ENCODE measurements at regions not wholly inside any gene's neighbourhood (a gene's known extent, or its start where the extent isn't known, plus 50 kb on each side); places are given as distances from the start of the nearest gene placed in this dataset.
"Not testable (repeated sequence)": the region's sequence is repeated elsewhere in the genome, so short reads cannot be mapped to it uniquely, and the experiment has no call there.

GRCh38 chr17:5978496-5978895 is 91.7 kb upstream of the WSCD1 start:
- CTCF ChIA-PET = no interaction called here
- Mint-ChIP-seq H3K27me3 (ENCODE audit: unreplicated experiment) (peaks cover 91% of the 10 kb centered on the region), H3K4me3 (ENCODE audit: low read depth, unreplicated experiment) (no peak overlapping the region), H3K36me3 (ENCODE audit: insufficient read depth, unreplicated experiment) (no peaks in the 10 kb centered on the region), H3K4me1 (ENCODE audit: low read depth, unreplicated experiment) (no peaks in the 10 kb centered on the region), H3K27ac (ENCODE audit: unreplicated experiment) (no peak overlapping the region), H3K9me3 (ENCODE audit: low read depth, unreplicated experiment) (no peaks in the 10 kb centered on the region)
- no peak for DNase-seq
- intact Hi-C loops (cut with micrococcal nuclease; ENCODE audit: unreplicated experiment) = loop anchor here (10.0 kb wide), 1 partner anchor 284 kb away; no protein-coding TSS in a partner anchor
- no peak for TF ChIP-seq CTCF (IDR thresholded peaks at IDR 0.05; ENCODE audit: unreplicated experiment)
- BruUV-seq (replicated peaks) = no TSS peak

- Mint-ChIP-seq H3K4me3 (ENCODE audit: low read depth, unreplicated experiment) (no peak overlapping the region), H3K9me3 (ENCODE audit: low read depth, unreplicated experiment) (no peaks in the 10 kb centered on the region), H3K4me1 (ENCODE audit: low read depth, unreplicated experiment) (no peaks in the 10 kb centered on the region), H3K27me3 (ENCODE audit: unreplicated experiment) (peaks cover 67% of the 10 kb centered on the region), H3K27ac (ENCODE audit: unreplicated experiment) (no peak overlapping the region), H3K36me3 (ENCODE audit: insufficient read depth, unreplicated experiment) (no peaks in the 10 kb centered on the region)
- CTCF ChIA-PET = no interaction called here
- intact Hi-C loops (cut with micrococcal nuclease; ENCODE audit: unreplicated experiment) = no loop called here
- DNase-seq = no peak
- BruUV-seq (replicated peaks) = no TSS peak
- no peak for TF ChIP-seq CTCF (IDR thresholded peaks at IDR 0.05; ENCODE audit: unreplicated experiment)
Observed at GRCh38 chr17:5980941-5981340, 89.2 kb upstream of the WSCD1 start.

GRCh38 chr17:5986644-5987043 is 83.5 kb upstream of the WSCD1 start:
- Mint-ChIP-seq H3K27ac (ENCODE audit: unreplicated experiment) (no peak overlapping the region), H3K4me1 (ENCODE audit: low read depth, unreplicated experiment) (no peaks in the 10 kb centered on the region), H3K36me3 (ENCODE audit: insufficient read depth, unreplicated experiment) (no peaks in the 10 kb centered on the region), H3K4me3 (ENCODE audit: low read depth, unreplicated experiment) (no peak overlapping the region), H3K27me3 (ENCODE audit: unreplicated experiment) (peaks cover 36% of the 10 kb centered on the region), H3K9me3 (ENCODE audit: low read depth, unreplicated experiment) (no peaks in the 10 kb centered on the region)
- DNase-seq = no peak
- TF ChIP-seq CTCF (IDR thresholded peaks at IDR 0.05; ENCODE audit: unreplicated experiment) = no peak
- no TSS peak for BruUV-seq (replicated peaks)
- intact Hi-C loops (cut with micrococcal nuclease; ENCODE audit: unreplicated experiment) = no loop called here
- CTCF ChIA-PET = no interaction called here

- CTCF ChIA-PET = interaction anchor here (0.7 kb wide), 2 partner anchors 252 to 605 kb away, joined by 3 read pairs; no protein-coding TSS in a partner anchor
- Mint-ChIP-seq H3K36me3 (ENCODE audit: insufficient read depth, unreplicated experiment) (no peaks in the 10 kb centered on the region), H3K27me3 (ENCODE audit: unreplicated experiment) (peaks cover 76% of the 10 kb centered on the region), H3K4me3 (ENCODE audit: low read depth, unreplicated experiment) (no peak overlapping the region), H3K4me1 (ENCODE audit: low read depth, unreplicated experiment) (no peaks in the 10 kb centered on the region), H3K27ac (ENCODE audit: unreplicated experiment) (no peak overlapping the region), H3K9me3 (ENCODE audit: low read depth, unreplicated experiment) (no peaks in the 10 kb centered on the region)
- no TSS peak for BruUV-seq (replicated peaks)
- intact Hi-C loops (cut with micrococcal nuclease; ENCODE audit: unreplicated experiment) = no loop called here
- no peak for DNase-seq
- no peak for TF ChIP-seq CTCF (IDR thresholded peaks at IDR 0.05; ENCODE audit: unreplicated experiment)
Observed at GRCh38 chr17:6000426-6000825, 69.8 kb upstream of the WSCD1 start.

GRCh38 chr17:6003221-6003620 is 67.0 kb upstream of the WSCD1 start:
- H3K4me3 Mint-ChIP-seq (ENCODE audit: low read depth, unreplicated experiment); CTCF ChIA-PET; H3K36me3 Mint-ChIP-seq (ENCODE audit: insufficient read depth, unreplicated experiment); DNase-seq; H3K9me3 Mint-ChIP-seq (ENCODE audit: low read depth, unreplicated experiment); intact Hi-C loops (cut with micrococcal nuclease; ENCODE audit: unreplicated experiment); H3K27ac Mint-ChIP-seq (ENCODE audit: unreplicated experiment); BruUV-seq (replicated peaks); H3K4me1 Mint-ChIP-seq (ENCODE audit: low read depth, unreplicated experiment): not testable (repeated sequence)
- peaks cover 66% of the 10 kb centered on the region for H3K27me3 Mint-ChIP-seq (ENCODE audit: unreplicated experiment)
